ENCODE measurements at regions not wholly inside any gene's neighbourhood (a gene's known extent, or its start where the extent isn't known, plus 50 kb on each side); places are given as distances from the start of the nearest gene placed in this dataset.

DNA sequence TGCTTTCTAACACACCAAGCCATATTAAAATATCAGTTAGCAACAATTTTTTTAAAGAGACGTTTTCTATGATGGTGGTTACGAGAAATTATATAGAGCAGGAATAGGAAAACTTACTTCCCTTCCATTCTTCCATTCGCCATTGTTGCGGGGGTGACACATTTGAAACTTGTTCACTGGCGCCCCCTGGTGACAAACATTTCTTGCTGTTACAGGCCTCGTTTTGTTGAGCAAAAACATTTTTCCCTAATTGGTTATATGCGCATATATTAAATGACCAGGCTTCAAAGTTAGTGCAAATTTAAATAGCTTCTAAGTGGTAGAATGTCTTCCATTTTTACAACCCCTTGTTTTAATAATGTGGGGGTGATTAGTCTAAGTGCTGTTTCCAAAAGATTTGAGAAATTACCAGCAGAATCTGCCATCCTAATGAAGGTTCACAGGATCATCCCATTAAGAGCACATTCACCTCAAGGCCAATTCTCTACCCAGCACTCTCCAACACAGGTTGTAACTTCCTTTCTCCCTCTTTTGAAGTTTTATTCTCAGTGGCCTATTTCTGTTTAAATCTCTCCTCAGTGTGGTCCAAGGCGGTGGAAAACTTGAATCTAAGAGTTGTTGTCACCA, 1124.7 kb downstream of the FLRT2 start:
- Mint-ChIP-seq H3K9me3 (peaks cover 8% of the 10 kb centered on the region), H3K36me3 (ENCODE audit: low read depth) (no peaks in the 10 kb centered on the region), H3K27ac (no peak overlapping the region), H3K4me3 (no peak overlapping the region), H3K27me3 (no peaks in the 10 kb centered on the region), H3K4me1 (ENCODE audit: low read depth) (no peaks in the 10 kb centered on the region)
- no peak for DNase-seq

DNA sequence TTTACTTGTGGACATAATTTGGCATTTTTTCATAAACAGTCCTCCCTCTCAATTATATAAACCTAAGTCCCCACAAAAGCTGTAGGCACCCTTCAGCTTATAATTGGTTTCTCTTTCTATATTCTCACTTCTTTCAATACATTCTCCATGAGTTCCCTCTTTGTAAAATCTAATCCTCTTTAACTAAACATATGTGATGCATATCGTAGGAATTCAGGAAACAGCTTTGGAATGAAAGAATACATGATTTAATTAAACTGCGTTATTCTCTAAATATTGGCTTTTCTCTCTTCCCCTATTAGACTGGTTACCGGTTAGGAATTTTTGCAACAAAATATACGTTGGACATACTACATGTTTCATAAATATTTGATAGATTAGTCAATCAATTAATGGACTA, 1122.6 kb downstream of the FLRT2 start:
- Mint-ChIP-seq H3K27ac (no peak overlapping the region), H3K36me3 (ENCODE audit: low read depth) (no peaks in the 10 kb centered on the region), H3K27me3 (no peaks in the 10 kb centered on the region), H3K4me1 (ENCODE audit: low read depth) (no peaks in the 10 kb centered on the region), H3K4me3 (no peak overlapping the region), H3K9me3 (peaks cover 5% of the 10 kb centered on the region)
- no peak for DNase-seq

DNA sequence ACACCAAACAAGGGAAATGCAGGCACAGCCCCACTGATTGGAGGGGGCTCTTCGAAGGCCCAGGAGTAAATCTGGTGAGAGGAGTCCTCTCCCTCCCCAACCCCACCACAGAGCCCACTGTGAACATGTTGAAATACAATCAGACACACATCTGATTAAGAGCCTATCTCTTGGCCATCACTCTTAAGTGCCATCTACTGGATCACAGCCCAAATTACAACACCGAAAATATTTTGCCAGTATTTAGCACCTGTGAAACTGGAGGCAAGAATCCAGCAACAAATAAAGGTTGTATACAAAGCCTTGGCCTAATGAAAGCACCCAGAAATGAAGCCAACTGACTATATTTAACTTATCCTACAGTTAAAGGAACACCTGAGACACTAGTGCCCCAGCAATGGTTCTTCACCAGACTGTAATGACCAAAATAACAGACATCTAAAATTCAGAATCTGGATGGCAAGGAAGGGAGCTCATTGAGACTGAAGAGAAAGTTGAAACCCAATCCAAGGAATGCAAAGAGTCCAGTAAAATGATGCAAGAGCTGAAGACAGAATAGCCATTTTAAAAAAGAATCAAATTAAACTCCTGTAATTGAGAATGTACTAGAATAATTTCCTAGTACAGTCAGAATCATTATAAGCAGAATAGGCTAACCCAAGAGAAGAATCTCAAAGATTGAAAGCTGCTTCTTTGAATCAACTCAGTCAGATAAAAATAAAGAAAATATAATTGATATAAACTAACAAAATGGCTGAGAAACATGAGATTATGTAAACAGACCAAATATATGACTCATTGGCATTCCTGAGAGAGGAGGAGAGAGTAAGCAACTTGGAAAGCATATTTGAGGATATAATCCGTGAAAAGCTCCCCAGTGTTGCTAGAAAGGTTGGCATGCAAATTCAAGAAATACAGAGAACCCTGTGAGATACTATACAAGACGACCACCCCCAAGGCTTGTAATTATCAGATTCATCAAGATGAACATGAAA, 1117.0 kb downstream of the FLRT2 start:
- H3K36me3 Mint-ChIP-seq (ENCODE audit: low read depth): no peaks in the 10 kb centered on the region
- peaks cover 5% of the 10 kb centered on the region for H3K9me3 Mint-ChIP-seq
- no peak overlapping the region for H3K27ac Mint-ChIP-seq
- no peaks in the 10 kb centered on the region for H3K4me1 Mint-ChIP-seq (ENCODE audit: low read depth)
- H3K4me3 Mint-ChIP-seq: no peak overlapping the region
- DNase-seq: no peak
- no peaks in the 10 kb centered on the region for H3K27me3 Mint-ChIP-seq

GRCh38 chr14:86646125-86646524, 1116.2 kb downstream of the FLRT2 start:
- Mint-ChIP-seq H3K9me3 (peaks cover 5% of the 10 kb centered on the region), H3K4me3 (no peak overlapping the region)

GRCh38 chr14:86641310-86641709, 1111.4 kb downstream of the FLRT2 start:
- Mint-ChIP-seq H3K36me3 (ENCODE audit: low read depth) (no peaks in the 10 kb centered on the region), H3K4me3 (no peak overlapping the region), H3K27me3 (no peaks in the 10 kb centered on the region), H3K9me3 (peaks cover 8% of the 10 kb centered on the region), H3K27ac (no peak overlapping the region), H3K4me1 (ENCODE audit: low read depth) (no peaks in the 10 kb centered on the region)
- DNase-seq: no peak

More at GRCh38 chr14:86646125-86646524, 1116.2 kb downstream of the FLRT2 start:
- no peak for DNase-seq
- H3K4me1 Mint-ChIP-seq (ENCODE audit: low read depth): no peaks in the 10 kb centered on the region
- no peak overlapping the region for H3K27ac Mint-ChIP-seq
- no peaks in the 10 kb centered on the region for H3K27me3 Mint-ChIP-seq
- H3K36me3 Mint-ChIP-seq (ENCODE audit: low read depth): no peaks in the 10 kb centered on the region

DNA sequence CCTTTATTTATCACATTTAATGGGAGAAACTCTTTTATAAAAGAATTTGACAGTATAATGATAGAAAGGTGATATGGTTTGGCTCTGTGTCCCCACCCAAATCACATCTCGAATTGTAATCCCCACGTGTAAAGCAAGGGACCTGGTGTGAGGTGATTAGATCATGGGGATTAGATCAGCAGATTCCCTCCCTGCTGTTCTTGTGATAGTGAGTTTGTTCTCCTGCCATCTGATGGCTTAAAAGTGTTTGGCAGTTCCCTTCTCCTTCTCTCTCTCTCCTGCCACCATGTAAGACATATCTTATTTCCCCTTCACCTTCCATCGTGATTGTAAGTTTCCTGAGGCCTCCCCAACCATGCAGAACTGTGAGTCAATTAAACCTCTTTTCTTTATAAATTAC, 1110.3 kb downstream of the FLRT2 start:
- Mint-ChIP-seq H3K9me3 (peaks cover 8% of the 10 kb centered on the region), H3K36me3 (ENCODE audit: low read depth) (no peaks in the 10 kb centered on the region), H3K27ac (no peak overlapping the region), H3K4me1 (ENCODE audit: low read depth) (no peaks in the 10 kb centered on the region), H3K4me3 (no peak overlapping the region), H3K27me3 (no peaks in the 10 kb centered on the region)
- DNase-seq: no peak

- Mint-ChIP-seq H3K9me3 (peaks cover 8% of the 10 kb centered on the region), H3K4me3 (no peak overlapping the region), H3K27ac (no peak overlapping the region), H3K27me3 (no peaks in the 10 kb centered on the region), H3K4me1 (ENCODE audit: low read depth) (no peaks in the 10 kb centered on the region), H3K36me3 (ENCODE audit: low read depth) (no peaks in the 10 kb centered on the region)
- no peak for DNase-seq
These were observed 1109.7 kb downstream of the FLRT2 start for GRCh38 chr14:86639666-86640065.

- H3K36me3 Mint-ChIP-seq (ENCODE audit: low read depth): no peaks in the 10 kb centered on the region
- H3K4me1 Mint-ChIP-seq (ENCODE audit: low read depth): no peaks in the 10 kb centered on the region
- no peak overlapping the region for H3K27ac Mint-ChIP-seq
- H3K4me3 Mint-ChIP-seq: no peak overlapping the region
- peaks cover 8% of the 10 kb centered on the region for H3K9me3 Mint-ChIP-seq
- no peak for DNase-seq
- H3K27me3 Mint-ChIP-seq: no peaks in the 10 kb centered on the region
These were observed 1109.2 kb downstream of the FLRT2 start for GRCh38 chr14:86639146-86639545.

- Mint-ChIP-seq H3K36me3 (ENCODE audit: low read depth) (no peaks in the 10 kb centered on the region), H3K4me1 (ENCODE audit: low read depth) (no peaks in the 10 kb centered on the region), H3K9me3 (no peaks in the 10 kb centered on the region), H3K27ac (no peak overlapping the region), H3K4me3 (no peak overlapping the region), H3K27me3 (no peaks in the 10 kb centered on the region)
- DNase-seq: no peak
These were observed 1097.1 kb downstream of the FLRT2 start for GRCh38 chr14:86627080-86627479.

GRCh38 chr14:86626530-86626929, 1096.6 kb downstream of the FLRT2 start:
- Mint-ChIP-seq H3K4me1 (ENCODE audit: low read depth) (no peaks in the 10 kb centered on the region), H3K27ac (no peak overlapping the region), H3K27me3 (no peaks in the 10 kb centered on the region), H3K9me3 (no peaks in the 10 kb centered on the region), H3K4me3 (no peak overlapping the region), H3K36me3 (ENCODE audit: low read depth) (no peaks in the 10 kb centered on the region)
- DNase-seq: no peak

DNA sequence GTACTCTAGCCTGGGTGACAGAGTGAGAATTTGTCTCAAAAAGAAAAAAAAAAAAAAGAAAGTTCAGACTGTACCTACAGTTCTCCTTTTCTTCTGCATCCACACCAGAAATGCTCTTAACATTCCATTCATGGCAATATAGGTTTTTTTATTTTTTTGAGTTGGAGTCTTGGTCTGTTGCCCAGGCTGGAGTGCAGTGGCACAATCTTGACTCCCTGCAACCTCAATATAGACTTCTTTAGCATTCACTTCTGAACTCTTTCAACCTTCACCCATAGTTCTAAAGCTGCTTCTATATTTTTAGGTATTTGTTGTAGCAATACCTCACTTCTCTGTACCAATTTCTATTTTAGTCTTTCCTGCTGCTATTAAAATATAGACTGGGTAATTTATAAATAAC, 1095.7 kb downstream of the FLRT2 start:
- no peak overlapping the region for H3K27ac Mint-ChIP-seq
- H3K4me1 Mint-ChIP-seq (ENCODE audit: low read depth): no peaks in the 10 kb centered on the region
- H3K4me3 Mint-ChIP-seq: no peak overlapping the region
- H3K9me3 Mint-ChIP-seq: peaks cover 5% of the 10 kb centered on the region
- H3K36me3 Mint-ChIP-seq (ENCODE audit: low read depth): no peaks in the 10 kb centered on the region
- no peaks in the 10 kb centered on the region for H3K27me3 Mint-ChIP-seq
- no peak for DNase-seq

DNA sequence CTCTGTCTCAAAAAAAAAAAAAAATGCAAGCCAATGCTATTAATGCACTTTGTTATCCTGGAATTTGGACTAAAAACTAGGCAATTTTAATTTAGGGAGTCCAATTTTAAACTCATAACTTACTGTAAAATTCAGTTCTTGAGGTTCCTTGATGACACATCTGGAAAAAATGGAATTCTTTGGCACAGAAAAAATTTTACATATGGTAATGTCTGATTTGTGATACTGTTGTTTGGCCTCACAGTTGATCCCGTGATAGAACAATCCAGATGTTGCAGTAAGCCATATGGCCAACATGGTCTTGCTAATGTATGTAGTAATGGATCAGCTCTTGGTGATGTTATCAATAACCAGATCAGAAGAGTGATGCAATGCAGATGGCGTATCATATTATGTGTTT, 1089.8 kb downstream of the FLRT2 start:
- Mint-ChIP-seq H3K4me1 (ENCODE audit: low read depth) (no peaks in the 10 kb centered on the region), H3K27me3 (no peaks in the 10 kb centered on the region), H3K27ac (no peak overlapping the region), H3K9me3 (peaks cover 5% of the 10 kb centered on the region), H3K4me3 (no peak overlapping the region), H3K36me3 (ENCODE audit: low read depth) (no peaks in the 10 kb centered on the region)
- DNase-seq: no peak

DNA sequence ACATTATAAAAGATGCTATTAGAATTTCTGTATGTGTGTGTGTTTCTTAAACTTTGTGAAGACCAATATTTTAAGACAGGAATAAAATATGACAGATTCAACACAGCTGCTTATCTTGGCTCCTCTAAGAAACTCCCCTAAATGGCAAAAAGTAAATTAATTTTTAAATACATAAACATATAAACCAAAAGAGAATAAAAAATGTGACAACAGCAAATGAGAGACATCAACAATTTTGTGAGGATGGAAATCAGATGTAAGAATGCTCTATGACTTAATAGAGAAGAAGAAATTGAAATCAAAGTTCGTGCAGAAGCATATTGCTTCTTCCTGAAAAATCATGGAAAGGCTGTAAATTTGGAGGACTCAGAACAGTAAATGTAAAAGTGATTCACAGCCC, 1083.8 kb downstream of the FLRT2 start:
- H3K36me3 Mint-ChIP-seq (ENCODE audit: low read depth): no peaks in the 10 kb centered on the region
- H3K9me3 Mint-ChIP-seq: no peaks in the 10 kb centered on the region
- no peaks in the 10 kb centered on the region for H3K27me3 Mint-ChIP-seq
- DNase-seq: no peak
- no peaks in the 10 kb centered on the region for H3K4me1 Mint-ChIP-seq (ENCODE audit: low read depth)
- no peak overlapping the region for H3K27ac Mint-ChIP-seq
- H3K4me3 Mint-ChIP-seq: no peak overlapping the region

DNA sequence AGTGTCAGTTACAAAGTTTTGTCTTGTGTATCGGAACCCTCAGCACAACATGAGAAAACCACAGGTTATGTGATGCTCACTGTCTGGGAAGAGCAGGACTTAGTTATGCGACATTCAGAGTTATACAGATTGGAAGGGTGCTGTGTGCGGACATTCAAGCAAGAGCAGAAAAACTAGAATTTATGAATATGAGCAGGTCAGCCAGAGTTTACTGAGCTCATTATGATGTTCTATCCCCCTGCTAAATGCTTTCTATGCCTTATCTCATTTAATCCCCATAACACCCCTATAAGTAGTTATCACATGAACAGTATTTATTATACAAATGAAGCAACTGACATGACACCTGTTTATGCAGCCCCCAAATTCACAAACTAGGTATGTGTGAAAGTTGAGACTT, 1083.2 kb downstream of the FLRT2 start:
- no peaks in the 10 kb centered on the region for H3K9me3 Mint-ChIP-seq
- H3K36me3 Mint-ChIP-seq (ENCODE audit: low read depth): no peaks in the 10 kb centered on the region
- no peaks in the 10 kb centered on the region for H3K27me3 Mint-ChIP-seq
- H3K27ac Mint-ChIP-seq: no peak overlapping the region
- no peak for DNase-seq
- no peak overlapping the region for H3K4me3 Mint-ChIP-seq
- no peaks in the 10 kb centered on the region for H3K4me1 Mint-ChIP-seq (ENCODE audit: low read depth)

GRCh38 chr14:86604561-86604960, 1074.6 kb downstream of the FLRT2 start:
- Mint-ChIP-seq H3K36me3 (ENCODE audit: low read depth) (no peaks in the 10 kb centered on the region), H3K27me3 (no peaks in the 10 kb centered on the region), H3K4me3 (no peak overlapping the region), H3K4me1 (ENCODE audit: low read depth) (no peaks in the 10 kb centered on the region), H3K9me3 (peaks cover 4% of the 10 kb centered on the region), H3K27ac (no peak overlapping the region)
- no peak for DNase-seq
